ENCODE measurements at regions not wholly inside any gene's neighbourhood (a gene's known extent, or its start where the extent isn't known, plus 50 kb on each side); places are given as distances from the start of the nearest gene placed in this dataset.
"Not testable (repeated sequence)": the region's sequence is repeated elsewhere in the genome, so short reads cannot be mapped to it uniquely, and the experiment has no call there.

DNA sequence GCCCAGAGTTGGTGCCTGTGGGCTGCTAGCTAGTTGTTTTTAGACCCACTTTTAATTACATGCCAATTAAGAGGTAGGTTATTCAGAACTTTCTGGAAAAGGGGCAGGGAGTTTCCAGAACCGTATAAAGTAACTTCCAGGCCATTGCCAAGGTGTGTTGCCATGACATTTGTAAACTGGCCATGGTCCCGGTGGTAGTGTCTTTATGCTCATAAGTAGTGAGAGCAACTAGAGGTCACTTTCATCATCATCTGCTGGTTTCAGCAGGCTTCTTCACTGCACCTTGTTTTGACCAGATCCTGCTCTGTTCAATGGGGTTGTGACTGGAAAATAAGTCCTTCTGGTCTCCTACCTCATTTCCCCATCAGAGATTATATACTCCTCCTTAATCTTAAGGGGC, 207.0 kb downstream of the FAM72C start:
- H3K4me1 ChIP-seq (ENCODE audit: control extremely low read depth in 1 of 4, control insufficient read depth in 4 of 4, insufficient read depth in 4 of 4, low read length in 3 of 4); H3K36me3 ChIP-seq (ENCODE audit: control insufficient read depth in 4 of 4, insufficient read depth in 4 of 4, low read length in 3 of 4); H3K27me3 ChIP-seq (replicated peaks in 2 of 5; ENCODE audit: control insufficient read depth in 4 of 5, insufficient read depth in 5 of 5, low read length in 4 of 5); H3K9me3 ChIP-seq (ENCODE audit: control extremely low read depth in 1 of 5, control insufficient read depth in 4 of 5, insufficient read depth in 2 of 5, low read depth in 1 of 5, low read length in 4 of 5); DNase-seq; POLR2A ChIA-PET; H3K27ac ChIP-seq (ENCODE audit: insufficient read depth in 1 of 2, low read depth in 1 of 2, low read length in 2 of 2, poor library complexity in 1 of 2, severe bottlenecking in 2 of 2); H3K4me3 ChIP-seq (ENCODE audit: control insufficient read depth in 1 of 7, extremely low read depth in 1 of 7, insufficient read depth in 4 of 7, low read depth in 2 of 7, low read length in 6 of 7); CTCF ChIA-PET: not testable (repeated sequence)
- WGBS (ENCODE audit: insufficient coverage): no CpG with 5 or more reads among the region's 2 CpGs

DNA sequence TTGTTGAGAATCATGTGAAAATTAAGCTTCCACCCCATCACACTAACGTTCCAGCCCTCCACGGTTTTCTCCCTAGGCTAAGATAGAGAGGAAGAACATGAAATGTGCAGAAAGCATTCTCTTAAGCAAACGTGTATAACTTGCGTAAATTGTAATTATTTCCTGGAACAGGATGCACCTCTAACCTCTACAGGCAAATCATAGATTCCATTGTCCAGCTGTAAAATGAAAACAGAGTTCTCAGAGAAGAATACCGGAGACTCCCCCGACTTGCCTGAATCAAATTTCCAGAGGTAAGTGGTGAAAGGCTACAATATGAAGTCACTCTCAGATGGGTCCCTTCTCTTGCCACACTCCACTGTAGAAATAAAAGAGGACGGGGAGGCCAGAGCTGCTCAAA, 211.4 kb downstream of the FAM72C start:
- CTCF ChIA-PET, POLR2A ChIA-PET: not testable (repeated sequence)

GRCh38 chr1:143755961-143756360, 215.8 kb downstream of the FAM72C start:
- CTCF ChIA-PET: not testable (repeated sequence)

More for the DNA sequence above, 211.4 kb downstream of the FAM72C start:
- not testable (repeated sequence) for H3K27ac ChIP-seq (ENCODE audit: insufficient read depth in 1 of 2, low read depth in 1 of 2, low read length in 2 of 2, poor library complexity in 1 of 2, severe bottlenecking in 2 of 2); H3K27me3 ChIP-seq (replicated peaks in 2 of 5; ENCODE audit: control insufficient read depth in 4 of 5, insufficient read depth in 5 of 5, low read length in 4 of 5); H3K4me1 ChIP-seq (ENCODE audit: control extremely low read depth in 1 of 4, control insufficient read depth in 4 of 4, insufficient read depth in 4 of 4, low read length in 3 of 4); H3K36me3 ChIP-seq (ENCODE audit: control insufficient read depth in 4 of 4, insufficient read depth in 4 of 4, low read length in 3 of 4); H3K9me3 ChIP-seq (ENCODE audit: control extremely low read depth in 1 of 5, control insufficient read depth in 4 of 5, insufficient read depth in 2 of 5, low read depth in 1 of 5, low read length in 4 of 5); H3K4me3 ChIP-seq (ENCODE audit: control insufficient read depth in 1 of 7, extremely low read depth in 1 of 7, insufficient read depth in 4 of 7, low read depth in 2 of 7, low read length in 6 of 7); DNase-seq
- WGBS (ENCODE audit: insufficient coverage): no CpG with 5 or more reads among the region's 7 CpGs

DNA sequence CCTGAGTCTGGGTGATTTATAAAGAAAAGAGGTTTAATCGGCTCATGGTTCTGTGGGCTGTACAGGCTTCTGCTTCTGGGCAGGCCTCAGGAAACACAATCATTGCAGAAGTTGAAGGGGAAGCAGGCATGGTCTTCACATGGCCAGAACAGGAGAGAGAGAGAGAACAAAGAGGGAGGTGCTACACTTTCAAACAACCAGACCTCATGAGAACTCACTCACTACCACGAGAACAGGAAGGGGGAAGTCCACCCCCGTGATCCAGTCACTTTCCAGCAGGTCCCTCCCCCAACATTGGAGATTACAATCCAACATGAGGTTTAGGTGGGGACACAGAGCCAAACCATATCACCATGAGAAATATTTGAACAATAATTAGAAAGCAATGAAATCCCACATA, 222.9 kb downstream of the FAM72C start:
- H3K27me3 ChIP-seq (replicated peaks in 2 of 5; ENCODE audit: control insufficient read depth in 4 of 5, insufficient read depth in 5 of 5, low read length in 4 of 5): no peaks in the 10 kb centered on the region
- H3K36me3 ChIP-seq (ENCODE audit: control insufficient read depth in 4 of 4, insufficient read depth in 4 of 4, low read length in 3 of 4): no peaks in the 10 kb centered on the region
- peaks cover 0 to 3% (median 1%) of the 10 kb centered on the region in 4 experiments for H3K4me1 ChIP-seq (ENCODE audit: control extremely low read depth in 1 of 4, control insufficient read depth in 4 of 4, insufficient read depth in 4 of 4, low read length in 3 of 4)
- no CpG with 5 or more reads among the region's 3 CpGs for WGBS (ENCODE audit: insufficient coverage)
- H3K27ac ChIP-seq (ENCODE audit: insufficient read depth in 1 of 2, low read depth in 1 of 2, low read length in 2 of 2, poor library complexity in 1 of 2, severe bottlenecking in 2 of 2): no peak overlapping the region
- no peak overlapping the region for H3K4me3 ChIP-seq (ENCODE audit: control insufficient read depth in 1 of 7, extremely low read depth in 1 of 7, insufficient read depth in 4 of 7, low read depth in 2 of 7, low read length in 6 of 7)
- POLR2A ChIA-PET: no interaction called here
- CTCF ChIA-PET: no interaction called here
- no peaks in the 10 kb centered on the region for H3K9me3 ChIP-seq (ENCODE audit: control extremely low read depth in 1 of 5, control insufficient read depth in 4 of 5, insufficient read depth in 2 of 5, low read depth in 1 of 5, low read length in 4 of 5)
- DNase-seq: no peak

More at GRCh38 chr1:143755961-143756360, 215.8 kb downstream of the FAM72C start:
- H3K27ac ChIP-seq (ENCODE audit: insufficient read depth in 1 of 2, low read depth in 1 of 2, low read length in 2 of 2, poor library complexity in 1 of 2, severe bottlenecking in 2 of 2); DNase-seq; POLR2A ChIA-PET; H3K27me3 ChIP-seq (replicated peaks in 2 of 5; ENCODE audit: control insufficient read depth in 4 of 5, insufficient read depth in 5 of 5, low read length in 4 of 5); H3K36me3 ChIP-seq (ENCODE audit: control insufficient read depth in 4 of 4, insufficient read depth in 4 of 4, low read length in 3 of 4); H3K4me1 ChIP-seq (ENCODE audit: control extremely low read depth in 1 of 4, control insufficient read depth in 4 of 4, insufficient read depth in 4 of 4, low read length in 3 of 4); H3K4me3 ChIP-seq (ENCODE audit: control insufficient read depth in 1 of 7, extremely low read depth in 1 of 7, insufficient read depth in 4 of 7, low read depth in 2 of 7, low read length in 6 of 7); H3K9me3 ChIP-seq (ENCODE audit: control extremely low read depth in 1 of 5, control insufficient read depth in 4 of 5, insufficient read depth in 2 of 5, low read depth in 1 of 5, low read length in 4 of 5): not testable (repeated sequence)
- WGBS (ENCODE audit: insufficient coverage): no CpG with 5 or more reads among the region's 3 CpGs

DNA sequence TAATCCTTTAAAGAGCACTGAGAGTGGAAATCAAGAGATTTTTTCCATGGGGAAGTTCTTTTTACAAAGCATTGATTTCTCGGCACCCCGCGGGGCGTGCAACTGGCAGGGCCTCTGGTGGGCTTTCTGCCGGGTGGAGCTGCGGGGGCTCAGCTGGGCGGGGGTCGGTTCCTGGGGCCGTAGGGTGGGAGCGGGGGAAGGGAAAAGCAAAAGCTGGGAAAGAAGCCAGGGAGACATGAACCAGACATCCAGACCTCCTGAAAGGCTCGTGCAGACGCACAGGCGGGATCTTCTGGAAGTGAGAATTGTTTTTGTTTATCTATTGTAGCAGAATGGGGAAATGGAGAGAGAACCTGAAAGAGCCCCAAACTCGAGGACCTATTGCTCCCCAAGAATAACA, 235.2 kb downstream of the FAM72C start:
- POLR2A ChIA-PET: no interaction called here
- H3K27me3 ChIP-seq (replicated peaks in 2 of 5; ENCODE audit: control insufficient read depth in 4 of 5, insufficient read depth in 5 of 5, low read length in 4 of 5): peaks cover 0 to 24% (median 9%) of the 10 kb centered on the region in 5 experiments
- CTCF ChIA-PET: no interaction called here
- H3K9me3 ChIP-seq (ENCODE audit: control extremely low read depth in 1 of 5, control insufficient read depth in 4 of 5, insufficient read depth in 2 of 5, low read depth in 1 of 5, low read length in 4 of 5): no peaks in the 10 kb centered on the region
- no peak overlapping the region for H3K4me3 ChIP-seq (ENCODE audit: control insufficient read depth in 1 of 7, extremely low read depth in 1 of 7, insufficient read depth in 4 of 7, low read depth in 2 of 7, low read length in 6 of 7)
- H3K4me1 ChIP-seq (ENCODE audit: control extremely low read depth in 1 of 4, control insufficient read depth in 4 of 4, insufficient read depth in 4 of 4, low read length in 3 of 4): no peaks in the 10 kb centered on the region
- H3K27ac ChIP-seq (ENCODE audit: insufficient read depth in 1 of 2, low read depth in 1 of 2, low read length in 2 of 2, poor library complexity in 1 of 2, severe bottlenecking in 2 of 2): no peak overlapping the region
- DNase-seq: no peak
- H3K36me3 ChIP-seq (ENCODE audit: control insufficient read depth in 4 of 4, insufficient read depth in 4 of 4, low read length in 3 of 4): no peaks in the 10 kb centered on the region
- no CpG with 5 or more reads among the region's 14 CpGs for WGBS (ENCODE audit: insufficient coverage)

- H3K36me3 ChIP-seq (ENCODE audit: control insufficient read depth in 4 of 4, insufficient read depth in 4 of 4, low read length in 3 of 4): no peaks in the 10 kb centered on the region
- ChIA-PET POLR2A (no interaction called here), CTCF (no interaction called here)
- WGBS (ENCODE audit: insufficient coverage): under 1% methylated on average over 12 of the region's 36 CpGs
- peaks cover 0 to 30% (median 9%) of the 10 kb centered on the region in 5 experiments for H3K27me3 ChIP-seq (replicated peaks in 2 of 5; ENCODE audit: control insufficient read depth in 4 of 5, insufficient read depth in 5 of 5, low read length in 4 of 5)
- no peaks in the 10 kb centered on the region for H3K9me3 ChIP-seq (ENCODE audit: control extremely low read depth in 1 of 5, control insufficient read depth in 4 of 5, insufficient read depth in 2 of 5, low read depth in 1 of 5, low read length in 4 of 5)
- DNase-seq: no peak
- H3K4me3 ChIP-seq (ENCODE audit: control insufficient read depth in 1 of 7, extremely low read depth in 1 of 7, insufficient read depth in 4 of 7, low read depth in 2 of 7, low read length in 6 of 7): peak overlapping the region in 2 of 7 experiments; percentile 11 to 23
- H3K27ac ChIP-seq (ENCODE audit: insufficient read depth in 1 of 2, low read depth in 1 of 2, low read length in 2 of 2, poor library complexity in 1 of 2, severe bottlenecking in 2 of 2): no peak overlapping the region
- H3K4me1 ChIP-seq (ENCODE audit: control extremely low read depth in 1 of 4, control insufficient read depth in 4 of 4, insufficient read depth in 4 of 4, low read length in 3 of 4): no peaks in the 10 kb centered on the region
These were observed 235.9 kb downstream of the FAM72C start for GRCh38 chr1:143735764-143736461.

DNA sequence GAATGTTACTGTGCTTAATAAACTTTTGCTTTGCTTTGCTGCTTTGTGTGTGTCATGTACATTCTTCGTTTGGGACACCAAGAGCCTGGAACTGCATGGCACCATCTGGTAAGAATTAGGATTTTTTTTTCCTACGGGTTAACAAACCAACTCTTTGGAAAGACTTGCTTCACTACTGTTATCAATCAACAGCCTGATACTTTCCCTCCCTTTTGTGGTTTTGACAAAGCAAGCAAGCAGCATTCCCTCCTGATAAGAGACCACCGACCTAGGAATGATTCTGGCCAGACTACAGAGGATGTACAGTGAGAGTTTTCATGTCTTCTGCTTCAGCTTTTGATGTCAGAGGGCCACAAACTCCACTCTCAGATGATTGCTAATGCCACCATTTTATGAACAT, 237.5 kb downstream of the FAM72C start:
- H3K27me3 ChIP-seq (replicated peaks in 2 of 5; ENCODE audit: control insufficient read depth in 4 of 5, insufficient read depth in 5 of 5, low read length in 4 of 5): peaks cover 0 to 33% (median 9%) of the 10 kb centered on the region in 5 experiments
- DNase-seq; H3K27ac ChIP-seq (ENCODE audit: insufficient read depth in 1 of 2, low read depth in 1 of 2, low read length in 2 of 2, poor library complexity in 1 of 2, severe bottlenecking in 2 of 2); H3K9me3 ChIP-seq (ENCODE audit: control extremely low read depth in 1 of 5, control insufficient read depth in 4 of 5, insufficient read depth in 2 of 5, low read depth in 1 of 5, low read length in 4 of 5); H3K36me3 ChIP-seq (ENCODE audit: control insufficient read depth in 4 of 4, insufficient read depth in 4 of 4, low read length in 3 of 4); H3K4me3 ChIP-seq (ENCODE audit: control insufficient read depth in 1 of 7, extremely low read depth in 1 of 7, insufficient read depth in 4 of 7, low read depth in 2 of 7, low read length in 6 of 7); H3K4me1 ChIP-seq (ENCODE audit: control extremely low read depth in 1 of 4, control insufficient read depth in 4 of 4, insufficient read depth in 4 of 4, low read length in 3 of 4); CTCF ChIA-PET; POLR2A ChIA-PET: not testable (repeated sequence)
- 40% methylated on average over 1 of the region's 3 CpGs for WGBS (ENCODE audit: insufficient coverage)

Measured in common myeloid progenitor, CD34-positive (primary cell).